Esophagus muscularis mucosa (tissue), 4 donors: ENCODE measurements at regions not wholly inside any gene's neighbourhood (a gene's known extent, or its start where the extent isn't known, plus 50 kb on each side); places are given as distances from the start of the nearest gene placed in this dataset.

Source experiments
- DNase-seq: peaks from one replicate; pipeline ENCODE4 v3.0.0-alpha.2; 2017; ENCODE audit errors: extremely low spot score
- H3K27ac ChIP-seq, 4 donors: fragments of 200-600 bp; sonication (generic); replicated peaks in 1 of 4; 1 replicate in 3 of 4; 2 replicates in 1 of 4; pipeline ENCODE4 v1.5.1; 2016 to 2019; ENCODE audit warnings: mild to moderate bottlenecking in 1 of 4
- H3K27me3 ChIP-seq, 4 donors: fragments of 200-600 bp; sonication (generic); one replicate each; pipeline versions ENCODE4 v1.5.1 to v1.6.0; 2016 to 2019
- H3K36me3 ChIP-seq, 4 donors: fragments of 200-600 bp; sonication (generic); one replicate each; pipeline ENCODE4 v1.5.1; 2016 to 2019
- H3K4me1 ChIP-seq, 4 donors: fragments of 200-600 bp; sonication (generic); one replicate each; pipeline ENCODE4 v1.5.1; 2016 to 2019
- H3K4me3 ChIP-seq, 4 donors: fragments of 200-600 bp; sonication (generic); 1 replicate in 2 of 4; 2 replicates in 2 of 4; pipeline ENCODE4 v1.5.1; 2016 to 2019; ENCODE audit warnings: mild to moderate bottlenecking in 4 of 4, moderate library complexity in 1 of 4
- H3K9me3 ChIP-seq, 4 donors: fragments of 200-600 bp; sonication (generic); 1 replicate in 3 of 4; 2 replicates in 1 of 4; pipeline ENCODE4 v1.5.1; 2016 to 2019
- EP300 ChIP-seq: sonication (generic); formaldehyde crosslinking; IDR thresholded peaks from one replicate; pipeline ENCODE4 v1.6.1; 2017; ENCODE audit warnings: antibody characterized with exemption
- POLR2A ChIP-seq: fragments of 450-650 bp; IDR thresholded peaks from one replicate; pipeline ENCODE4 v1.6.1; 2017; ENCODE audit warnings: antibody characterized with exemption, moderate library complexity, mild to moderate bottlenecking, low read depth
- POLR2AphosphoS5 ChIP-seq, 2 donors: sonication (generic); formaldehyde crosslinking; IDR thresholded peaks; one replicate each; pipeline ENCODE4 v1.6.1; 2017; ENCODE audit warnings: antibody characterized with exemption in 2 of 2
- WGBS: methylation state at CpG from one replicate; pipeline ENCODE4 v1.1.5; 2018; 5-methylcytosine and 5-hydroxymethylcytosine counted together
- intact Hi-C: fragments of 100-400 bp; cut with DNase I; formaldehyde crosslinking; loops from one replicate; pipeline ENCODE4 v1.15.1; 2023
- TF ChIP-seq, protein P1 (sequence below), 3 experiments: fragments of 200-600 bp in 2 of 3; fragments of 450-650 bp in 1 of 3; sonication (generic) in 2 of 3; IDR thresholded peaks; one replicate each; pipeline ENCODE4 v1.5.1; 2017 to 2019; ENCODE audit warnings: antibody characterized with exemption in 3 of 3, mild to moderate bottlenecking in 2 of 3, moderate library complexity in 1 of 3

DNA sequence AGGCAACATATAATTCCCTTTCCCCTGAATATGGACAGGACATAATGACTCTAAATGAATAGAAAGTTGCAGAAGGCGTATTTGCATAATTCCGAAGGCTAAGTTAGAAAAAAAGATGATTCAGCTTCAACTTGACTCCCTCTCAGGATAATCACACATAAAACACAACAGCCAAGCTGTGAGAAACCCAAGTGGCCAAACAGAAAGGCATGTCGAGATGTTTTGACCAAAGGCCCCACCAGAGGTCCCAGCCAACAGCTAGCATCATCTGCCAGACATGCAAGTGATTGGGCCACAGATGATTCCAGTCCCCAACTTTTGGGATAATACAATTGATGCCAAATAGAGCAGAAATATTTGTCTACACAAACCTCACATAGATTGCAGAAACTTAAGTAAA, 444.9 kb downstream of the LTN1 start:
- WGBS = 59% methylated on average over 3 of the region's 3 CpGs
- no peak overlapping the region for H3K4me3 ChIP-seq
- no peaks in the 10 kb centered on the region for H3K9me3 ChIP-seq
- no peak for DNase-seq
- TF ChIP-seq EP300 (no peak), POLR2A (no peak), POLR2AphosphoS5 (IDR thresholded peaks at IDR 0.05) (no peak)
- TF ChIP-seq, protein P1, sequence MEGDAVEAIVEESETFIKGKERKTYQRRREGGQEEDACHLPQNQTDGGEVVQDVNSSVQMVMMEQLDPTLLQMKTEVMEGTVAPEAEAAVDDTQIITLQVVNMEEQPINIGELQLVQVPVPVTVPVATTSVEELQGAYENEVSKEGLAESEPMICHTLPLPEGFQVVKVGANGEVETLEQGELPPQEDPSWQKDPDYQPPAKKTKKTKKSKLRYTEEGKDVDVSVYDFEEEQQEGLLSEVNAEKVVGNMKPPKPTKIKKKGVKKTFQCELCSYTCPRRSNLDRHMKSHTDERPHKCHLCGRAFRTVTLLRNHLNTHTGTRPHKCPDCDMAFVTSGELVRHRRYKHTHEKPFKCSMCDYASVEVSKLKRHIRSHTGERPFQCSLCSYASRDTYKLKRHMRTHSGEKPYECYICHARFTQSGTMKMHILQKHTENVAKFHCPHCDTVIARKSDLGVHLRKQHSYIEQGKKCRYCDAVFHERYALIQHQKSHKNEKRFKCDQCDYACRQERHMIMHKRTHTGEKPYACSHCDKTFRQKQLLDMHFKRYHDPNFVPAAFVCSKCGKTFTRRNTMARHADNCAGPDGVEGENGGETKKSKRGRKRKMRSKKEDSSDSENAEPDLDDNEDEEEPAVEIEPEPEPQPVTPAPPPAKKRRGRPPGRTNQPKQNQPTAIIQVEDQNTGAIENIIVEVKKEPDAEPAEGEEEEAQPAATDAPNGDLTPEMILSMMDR (IDR thresholded peaks at IDR 0.05) = no peak
- H3K36me3 ChIP-seq = no peaks in the 10 kb centered on the region
- H3K4me1 ChIP-seq = peaks cover 0 to 5% (median 0%) of the 10 kb centered on the region in 4 donors
- no peak overlapping the region for H3K27ac ChIP-seq
- H3K27me3 ChIP-seq = no peaks in the 10 kb centered on the region
- intact Hi-C loops = no loop called here

DNA sequence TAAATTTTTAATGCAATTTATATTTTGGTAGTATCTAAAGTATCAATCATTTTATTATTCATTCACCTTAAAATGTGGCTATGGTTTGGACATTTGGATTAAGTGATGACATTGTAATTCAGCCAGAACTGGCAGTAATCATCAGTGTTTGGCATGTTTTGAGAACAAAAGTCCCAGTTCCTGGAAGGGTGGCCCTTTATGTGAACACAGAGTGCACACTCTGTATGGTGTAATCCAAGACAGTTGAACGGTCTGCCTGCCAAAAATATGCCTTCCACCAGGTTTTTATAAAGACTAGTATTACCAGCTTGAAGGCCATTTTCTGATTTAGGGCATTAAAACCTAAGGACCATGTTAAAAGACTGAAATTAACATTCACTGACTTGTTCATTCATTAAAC, 448.7 kb downstream of the LTN1 start:
- peaks cover 0 to 9% (median 0%) of the 10 kb centered on the region in 4 donors for H3K4me1 ChIP-seq
- H3K27ac ChIP-seq = no peak overlapping the region
- intact Hi-C loops = no loop called here
- no peaks in the 10 kb centered on the region for H3K36me3 ChIP-seq
- no peaks in the 10 kb centered on the region for H3K27me3 ChIP-seq
- WGBS = 38% methylated on average over 1 of the region's 1 CpG
- H3K4me3 ChIP-seq = no peak overlapping the region
- TF ChIP-seq, protein P1 (IDR thresholded peaks at IDR 0.05) = no peak
- no peak for TF ChIP-seq POLR2A
- no peak for TF ChIP-seq POLR2AphosphoS5 (IDR thresholded peaks at IDR 0.05)
- TF ChIP-seq EP300 = no peak
- DNase-seq = no peak
- no peaks in the 10 kb centered on the region for H3K9me3 ChIP-seq

DNA sequence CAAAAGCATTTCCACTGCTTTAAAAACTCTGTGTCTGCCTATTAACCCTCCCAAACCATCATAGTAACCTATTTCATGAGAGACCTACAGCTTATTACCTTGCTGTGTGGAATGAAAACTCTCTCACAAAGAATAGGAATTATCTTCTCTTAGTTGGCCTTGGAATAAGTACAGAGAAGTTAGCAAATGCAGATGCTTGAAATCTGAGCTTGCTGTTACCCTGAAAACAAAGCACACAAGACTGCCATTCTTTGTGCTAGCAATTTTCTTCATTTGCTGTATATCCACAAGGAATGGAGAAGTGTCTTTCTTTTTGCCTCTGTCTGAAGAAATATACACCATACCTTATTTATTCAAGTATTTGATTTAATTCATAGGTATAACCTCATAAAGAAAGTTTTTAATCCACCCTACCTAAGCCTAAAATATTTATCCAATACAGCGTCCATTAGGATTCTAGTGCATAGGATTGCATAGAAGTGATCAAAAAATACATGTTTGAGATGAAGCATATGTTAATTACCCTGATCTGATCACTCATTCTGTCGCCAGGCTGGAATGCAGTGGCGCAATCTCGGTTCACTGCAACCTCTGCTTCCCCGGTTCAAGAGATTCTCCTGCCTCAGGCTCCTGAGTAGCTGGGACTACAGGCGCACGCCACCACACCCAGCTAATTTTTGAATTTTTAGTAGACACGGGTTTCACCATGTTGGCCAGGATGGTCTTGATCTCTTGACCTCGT, 451.1 kb downstream of the LTN1 start:
- Histone ChIP-seq H3K4me3 (no peak overlapping the region), H3K9me3 (no peaks in the 10 kb centered on the region), H3K4me1 (peaks cover 0 to 9% (median 0%) of the 10 kb centered on the region in 4 donors), H3K36me3 (no peaks in the 10 kb centered on the region), H3K27me3 (no peaks in the 10 kb centered on the region), H3K27ac (no peak overlapping the region)
- intact Hi-C loops = no loop called here
- no peak for DNase-seq
- TF ChIP-seq, protein P1 (IDR thresholded peaks at IDR 0.05) = no peak
- TF ChIP-seq POLR2AphosphoS5 (IDR thresholded peaks at IDR 0.05) = no peak
- WGBS = 96% methylated on average over 9 of the region's 9 CpGs

DNA sequence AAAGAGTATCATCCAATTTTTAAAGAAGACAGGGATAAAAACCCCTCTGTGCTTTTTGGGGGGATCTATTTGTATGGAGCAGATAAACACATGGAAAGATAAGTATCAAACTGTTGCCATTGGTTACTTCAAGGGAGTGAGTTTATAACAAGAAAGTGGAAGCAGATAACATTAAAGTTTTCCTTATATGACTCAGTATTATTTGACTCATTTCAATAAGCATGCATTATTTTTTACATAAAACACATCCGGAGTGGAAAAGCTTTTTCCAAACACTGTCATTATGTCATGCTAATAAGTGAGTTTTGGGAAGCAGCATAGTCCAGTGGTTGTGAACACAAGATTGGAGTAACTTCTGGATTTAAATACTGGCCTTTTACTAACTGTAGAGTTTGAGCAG, 452.2 kb downstream of the LTN1 start:
- Histone ChIP-seq H3K9me3 (no peaks in the 10 kb centered on the region), H3K4me1 (peaks cover 0 to 9% (median 0%) of the 10 kb centered on the region in 4 donors), H3K27ac (no peak overlapping the region), H3K27me3 (no peaks in the 10 kb centered on the region), H3K4me3 (no peak overlapping the region), H3K36me3 (no peaks in the 10 kb centered on the region)
- intact Hi-C loops = no loop called here
- WGBS = 20% methylated on average over 1 of the region's 1 CpG
- DNase-seq = no peak
- TF ChIP-seq, protein P1 (IDR thresholded peaks at IDR 0.05) = no peak
- TF ChIP-seq POLR2A = no peak
- no peak for TF ChIP-seq EP300
- no peak for TF ChIP-seq POLR2AphosphoS5 (IDR thresholded peaks at IDR 0.05)

DNA sequence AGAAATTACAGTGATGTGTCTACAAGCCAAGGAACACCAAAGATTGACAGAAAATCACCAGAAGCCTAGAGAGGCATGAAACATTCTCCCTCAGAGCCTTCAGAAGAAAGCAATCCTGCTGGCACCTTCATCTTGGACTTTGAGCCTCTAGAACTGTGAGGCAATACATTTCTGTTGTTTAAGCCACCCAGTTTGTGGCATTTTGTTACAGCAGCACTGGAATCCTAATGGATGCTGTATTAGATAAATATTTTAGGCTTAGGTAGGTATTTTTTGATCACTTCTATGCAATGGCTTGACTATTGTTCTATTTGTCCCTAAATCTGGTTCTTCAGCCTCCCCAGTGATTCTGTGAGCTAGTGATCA, 453.1 kb downstream of the LTN1 start:
- TF ChIP-seq EP300 = no peak
- TF ChIP-seq POLR2A = no peak
- no peak for TF ChIP-seq POLR2AphosphoS5 (IDR thresholded peaks at IDR 0.05)
- TF ChIP-seq, protein P1 (IDR thresholded peaks at IDR 0.05) = no peak
- no peak for DNase-seq
- H3K36me3 ChIP-seq = no peaks in the 10 kb centered on the region
- H3K27ac ChIP-seq = no peak overlapping the region
- peaks cover 0 to 9% (median 0%) of the 10 kb centered on the region in 4 donors for H3K4me1 ChIP-seq
- H3K27me3 ChIP-seq = no peaks in the 10 kb centered on the region
- intact Hi-C loops = no loop called here
- no peak overlapping the region for H3K4me3 ChIP-seq
- H3K9me3 ChIP-seq = no peaks in the 10 kb centered on the region
